GM12878 (cell line): ENCODE measurements at regions not wholly inside any gene's neighbourhood (a gene's known extent, or its start where the extent isn't known, plus 50 kb on each side); places are given as distances from the start of the nearest gene placed in this dataset.

Source experiments
- ATAC-seq: fragments of 200-7000 bp; cut with Tn5 transposase; 3 replicates; pipeline ENCODE4 v1.9.1; 2020; ENCODE audit warnings: mild to moderate bottlenecking, moderate library complexity
- BruUV-seq: library from RNA; stranded (reverse); fragments of 400-500 nt; replicated peaks from 2 replicates; lab custom pipeline; 2021; lab: Mats Ljungman, UMichigan
- CTCF ChIA-PET: fragments of 300-600 bp; sonication (Branson Sonifier 250); formaldehyde crosslinking; extraction: SDS; loops from one replicate; lab custom pipeline; 2021; ENCODE audit warnings: inconsistent platforms; lab: Yijun Ruan, JAX
- POLR2A ChIA-PET: fragments of 350-600 bp; formaldehyde crosslinking; extraction: SDS; loops from one replicate; lab custom pipeline; 2021; ENCODE audit warnings: inconsistent platforms; lab: Charles Lee
- RAD21 ChIA-PET: fragments of 300-600 bp; sonication (Branson Sonifier 250); formaldehyde crosslinking; loops from one replicate; lab custom pipeline; 2023; ENCODE audit warnings: antibody characterized with exemption; ENCODE audit not compliant: unreplicated experiment; lab: Charles Lee
- SMC1A ChIA-PET: fragments of 300-600 bp; sonication (Branson Sonifier 250); formaldehyde crosslinking; loops from one replicate; lab custom pipeline; 2023; ENCODE audit not compliant: unreplicated experiment, uncharacterized antibody; lab: Charles Lee
- DNase-seq: peaks from one replicate; pipeline ENCODE4 v3.0.0-alpha.2; 2011; ENCODE audit warnings: low read depth, low spot score
- FAIRE-seq: peaks from 3 replicates; lab custom pipeline; 2011; peaks lifted over from hg19 to GRCh38; lab: Jason Lieb, UNC
- H2AFZ ChIP-seq: 2 replicates; pipeline ENCODE4 v1.6.0; 2011; ENCODE audit warnings: low read depth, low read length, control low read depth; ENCODE audit not compliant: control insufficient read depth
- H3K27ac ChIP-seq: 2 replicates; pipeline ENCODE4 v1.5.1; 2011; ENCODE audit warnings: control low read depth; ENCODE audit not compliant: control insufficient read depth, insufficient read depth
- H3K27me3 ChIP-seq, 2 experiments: replicated peaks in 1 of 2; 2 replicates each; pipeline versions ENCODE4 v1.6.0 to v1.6.1; 2011; ENCODE audit warnings: low read length in 1 of 2; ENCODE audit not compliant: control insufficient read depth in 2 of 2, insufficient read depth in 2 of 2
- H3K36me3 ChIP-seq, 2 experiments: 2 replicates each; pipeline ENCODE4 v1.5.1; 2011; ENCODE audit warnings: low read length in 1 of 2; ENCODE audit not compliant: control insufficient read depth in 2 of 2, insufficient read depth in 2 of 2
- H3K4me1 ChIP-seq: 2 replicates; pipeline ENCODE4 v1.6.1; 2011; ENCODE audit warnings: mild to moderate bottlenecking, low read length, moderate library complexity, mixed read lengths; ENCODE audit not compliant: control insufficient read depth, insufficient read depth
- H3K4me2 ChIP-seq: 2 replicates; pipeline ENCODE4 v1.6.0; 2011; ENCODE audit warnings: control low read depth; ENCODE audit not compliant: control insufficient read depth, insufficient read depth
- H3K4me3 ChIP-seq: fragments of 200-600 bp; sonication (generic); 2 replicates; pipeline ENCODE4 v1.5.1; 2016
- H3K79me2 ChIP-seq: 2 replicates; pipeline ENCODE4 v1.6.0; 2011; ENCODE audit warnings: low read length; ENCODE audit not compliant: control insufficient read depth, insufficient read depth
- H3K9ac ChIP-seq: 2 replicates; pipeline ENCODE4 v1.8.0; 2011; ENCODE audit warnings: low read length, control low read depth, mixed read lengths; ENCODE audit not compliant: control insufficient read depth, insufficient read depth
- H3K9me3 ChIP-seq: replicated peaks from 3 replicates; pipeline ENCODE4 v1.5.1; 2011; ENCODE audit warnings: mild to moderate bottlenecking, low read length; ENCODE audit not compliant: control insufficient read depth, insufficient read depth
- H4K20me1 ChIP-seq: 2 replicates; pipeline ENCODE4 v1.6.0; 2011; ENCODE audit not compliant: control insufficient read depth, insufficient read depth
- IRF4 ChIP-seq: IDR thresholded peaks from 2 replicates; pipeline ENCODE4 v1.6.1; 2011; ENCODE audit warnings: low read depth, low read length
- SIX5 ChIP-seq: IDR thresholded peaks from 2 replicates; pipeline ENCODE4 v1.6.1; 2011; ENCODE audit warnings: mild to moderate bottlenecking, low read depth, low read length, moderate library complexity; ENCODE audit not compliant: severe bottlenecking
- SUPT20H ChIP-seq: IDR thresholded peaks from 2 replicates; pipeline ENCODE4 v1.6.1; 2011; ENCODE audit warnings: low read depth, mild to moderate bottlenecking, low read length, moderate library complexity, borderline replicate concordance; ENCODE audit not compliant: control insufficient read depth
- TBL1XR1 ChIP-seq: IDR thresholded peaks from 2 replicates; pipeline ENCODE4 v1.6.1; 2012; ENCODE audit warnings: low read depth, low read length, improper control_type of control experiment
- WRNIP1 ChIP-seq: IDR thresholded peaks from 2 replicates; pipeline ENCODE4 v1.6.1; 2011; ENCODE audit warnings: low read depth, low read length, improper control_type of control experiment, borderline replicate concordance
- ZSCAN29 ChIP-seq: fragments of 450-650 bp; IDR thresholded peaks from 2 replicates; pipeline ENCODE4 v1.6.1; 2017; ENCODE audit warnings: mild to moderate bottlenecking, moderate library complexity
- WGBS: methylation state at CpG from one replicate; pipeline ENCODE4 v1.1.6; 2016; ENCODE audit warnings: low lambda C conversion rate; ENCODE audit not compliant: insufficient replicate concordance, insufficient coverage; ENCODE audit errors: missing lambda C conversion rate; 5-methylcytosine and 5-hydroxymethylcytosine counted together
- in situ Hi-C: fragments of 300-500 bp; cut with MboI; formaldehyde crosslinking; loops from 9 replicates; pipeline ENCODE4 v1.14.3; 2018; ENCODE audit warnings: mixed read lengths
- intact Hi-C: fragments of 100-400 bp; cut with micrococcal nuclease; formaldehyde crosslinking; loops from one replicate; pipeline ENCODE4 v1.14.2; 2022; ENCODE audit not compliant: unreplicated experiment
- TF ChIP-seq, protein P1 (sequence below): fragments of 450-650 bp; IDR thresholded peaks from 2 replicates; pipeline ENCODE4 v1.6.1; 2017; ENCODE audit warnings: low read depth, mild to moderate bottlenecking, moderate library complexity

DNA sequence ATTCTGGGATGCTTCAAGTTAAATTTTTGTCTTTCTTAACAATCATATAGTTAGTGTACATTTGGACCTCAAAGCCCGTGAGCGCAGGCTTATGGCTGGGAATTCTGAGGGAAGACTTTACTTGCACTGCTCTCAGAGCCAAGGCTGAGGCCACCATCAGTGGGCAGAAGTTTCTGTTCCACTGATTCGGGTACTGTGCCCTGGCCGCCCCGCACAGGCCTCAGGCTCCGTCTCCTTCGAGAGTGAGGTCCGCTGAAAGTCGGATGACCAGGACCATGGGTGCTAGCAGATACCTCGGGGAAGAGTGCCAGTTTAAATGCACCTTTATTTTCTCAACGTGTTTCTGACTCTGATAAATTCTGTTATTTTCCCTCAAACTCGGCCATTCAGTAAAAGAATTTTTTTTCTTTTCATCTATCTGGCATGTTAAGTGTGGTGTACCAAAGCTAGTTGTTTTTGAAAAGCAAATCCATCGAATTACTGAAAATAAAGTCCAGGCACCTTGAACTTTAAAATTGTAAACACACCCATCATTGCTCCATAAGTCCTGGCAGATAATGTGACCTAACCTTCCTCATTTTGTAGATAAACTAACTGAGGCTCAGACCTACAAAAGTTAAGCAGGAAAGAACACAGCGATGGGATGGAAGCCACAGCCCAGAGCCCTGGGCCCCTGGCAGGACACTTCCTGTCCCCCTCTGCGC, 126.7 kb downstream of the SOX1 start:
- Histone ChIP-seq H3K9me3 (no peaks in the 10 kb centered on the region; the same call in 2 of the 3 replicates), H3K36me3 (no peaks in the 10 kb centered on the region), H3K4me1 (no peaks in the 10 kb centered on the region), H3K27ac (no peak overlapping the region), H2AFZ (no peak overlapping the region), H3K27me3 (no peaks in the 10 kb centered on the region), H3K4me3 (no peak overlapping the region), H3K9ac (no peak overlapping the region), H3K79me2 (no peaks in the 10 kb centered on the region), H4K20me1 (no peaks in the 10 kb centered on the region), H3K4me2 (no peak overlapping the region)
- RAD21 ChIA-PET = no interaction called here
- 46% methylated on average over 15 of the region's 15 CpGs for WGBS
- SMC1A ChIA-PET = no interaction called here
- no TSS peak for BruUV-seq
- intact Hi-C loops (no loop called here), in situ Hi-C loops (no loop called here)
- POLR2A ChIA-PET = no interaction called here
- CTCF ChIA-PET = no interaction called here
- DNase-seq = no peak
- ATAC-seq = no peak
- TF ChIP-seq TBL1XR1 = no peak
- TF ChIP-seq SUPT20H = no peak
- TF ChIP-seq ZSCAN29 = no peak
- TF ChIP-seq, protein P1, sequence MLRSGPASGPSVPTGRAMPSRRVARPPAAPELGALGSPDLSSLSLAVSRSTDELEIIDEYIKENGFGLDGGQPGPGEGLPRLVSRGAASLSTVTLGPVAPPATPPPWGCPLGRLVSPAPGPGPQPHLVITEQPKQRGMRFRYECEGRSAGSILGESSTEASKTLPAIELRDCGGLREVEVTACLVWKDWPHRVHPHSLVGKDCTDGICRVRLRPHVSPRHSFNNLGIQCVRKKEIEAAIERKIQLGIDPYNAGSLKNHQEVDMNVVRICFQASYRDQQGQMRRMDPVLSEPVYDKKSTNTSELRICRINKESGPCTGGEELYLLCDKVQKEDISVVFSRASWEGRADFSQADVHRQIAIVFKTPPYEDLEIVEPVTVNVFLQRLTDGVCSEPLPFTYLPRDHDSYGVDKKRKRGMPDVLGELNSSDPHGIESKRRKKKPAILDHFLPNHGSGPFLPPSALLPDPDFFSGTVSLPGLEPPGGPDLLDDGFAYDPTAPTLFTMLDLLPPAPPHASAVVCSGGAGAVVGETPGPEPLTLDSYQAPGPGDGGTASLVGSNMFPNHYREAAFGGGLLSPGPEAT = no peak
- TF ChIP-seq SIX5 = no peak
- TF ChIP-seq WRNIP1 = no peak
- TF ChIP-seq IRF4 = no peak
- no peak for FAIRE-seq
